ENCODE measurements at regions not wholly inside any gene's neighbourhood (a gene's known extent, or its start where the extent isn't known, plus 50 kb on each side); places are given as distances from the start of the nearest gene placed in this dataset.

DNA sequence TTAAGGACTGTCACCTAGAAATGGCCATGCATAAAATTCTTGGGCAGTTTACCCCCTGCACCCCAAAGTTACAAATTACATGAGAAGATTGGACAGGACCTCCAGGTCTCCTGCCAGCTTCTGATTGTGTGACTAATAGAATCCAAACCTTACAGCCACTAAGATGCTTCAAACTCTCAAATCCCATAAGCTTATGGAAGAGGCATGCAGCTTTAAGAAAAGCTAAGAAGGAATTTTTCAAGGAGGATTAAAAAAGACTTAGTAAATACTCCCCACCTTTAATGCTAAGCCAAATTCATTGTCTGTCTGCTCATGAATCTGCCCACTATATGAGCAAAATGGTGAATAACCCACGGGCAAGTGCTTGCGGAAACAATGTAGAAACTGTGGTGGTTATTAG, 86.3 kb downstream of the MAIP1 start:
- TF ChIP-seq, protein P1, sequence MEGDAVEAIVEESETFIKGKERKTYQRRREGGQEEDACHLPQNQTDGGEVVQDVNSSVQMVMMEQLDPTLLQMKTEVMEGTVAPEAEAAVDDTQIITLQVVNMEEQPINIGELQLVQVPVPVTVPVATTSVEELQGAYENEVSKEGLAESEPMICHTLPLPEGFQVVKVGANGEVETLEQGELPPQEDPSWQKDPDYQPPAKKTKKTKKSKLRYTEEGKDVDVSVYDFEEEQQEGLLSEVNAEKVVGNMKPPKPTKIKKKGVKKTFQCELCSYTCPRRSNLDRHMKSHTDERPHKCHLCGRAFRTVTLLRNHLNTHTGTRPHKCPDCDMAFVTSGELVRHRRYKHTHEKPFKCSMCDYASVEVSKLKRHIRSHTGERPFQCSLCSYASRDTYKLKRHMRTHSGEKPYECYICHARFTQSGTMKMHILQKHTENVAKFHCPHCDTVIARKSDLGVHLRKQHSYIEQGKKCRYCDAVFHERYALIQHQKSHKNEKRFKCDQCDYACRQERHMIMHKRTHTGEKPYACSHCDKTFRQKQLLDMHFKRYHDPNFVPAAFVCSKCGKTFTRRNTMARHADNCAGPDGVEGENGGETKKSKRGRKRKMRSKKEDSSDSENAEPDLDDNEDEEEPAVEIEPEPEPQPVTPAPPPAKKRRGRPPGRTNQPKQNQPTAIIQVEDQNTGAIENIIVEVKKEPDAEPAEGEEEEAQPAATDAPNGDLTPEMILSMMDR (IDR thresholded peaks at IDR 0.05): no peak
- no peak for TF ChIP-seq POLR2A (IDR thresholded peaks at IDR 0.05)
